ENCODE measurements at regions not wholly inside any gene's neighbourhood (a gene's known extent, or its start where the extent isn't known, plus 50 kb on each side); places are given as distances from the start of the nearest gene placed in this dataset.

GRCh38 chr4:79476196-79476595 is 68.2 kb upstream of the GK2 start:
- TF ChIP-seq CTCF (IDR thresholded peaks at IDR 0.05) (no peak), POLR2A (IDR thresholded peaks at IDR 0.05) (no peak)

Measured in tibial nerve (tissue), 3 donors.